ENCODE measurements at regions not wholly inside any gene's neighbourhood (a gene's known extent, or its start where the extent isn't known, plus 50 kb on each side); places are given as distances from the start of the nearest gene placed in this dataset.

DNA sequence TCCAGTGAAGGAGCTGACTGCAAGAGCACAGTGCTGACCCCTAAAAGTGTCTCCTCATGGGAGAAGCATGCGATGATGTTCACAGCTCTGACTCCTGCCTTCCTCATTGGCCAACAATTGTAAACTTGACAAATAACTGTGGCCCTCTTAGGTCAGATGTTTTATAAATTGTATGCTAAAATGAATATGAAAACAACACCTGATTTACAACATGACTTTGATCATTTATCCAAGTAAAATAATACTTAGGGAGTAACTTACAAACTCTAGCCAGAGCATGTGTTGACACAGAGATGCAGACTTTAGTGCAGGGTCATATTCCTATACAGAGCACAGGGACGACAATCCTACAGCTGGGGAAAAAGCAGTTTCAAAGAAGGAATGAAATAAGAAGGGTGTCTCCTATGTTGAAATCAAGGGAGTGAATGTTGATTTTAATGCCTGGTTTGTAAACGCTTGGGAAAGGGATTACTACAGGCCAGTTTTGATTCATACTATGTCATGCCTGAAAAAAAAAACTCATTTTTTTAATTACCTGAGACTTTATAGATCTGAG lies 391.4 kb upstream of the AKR1E2 start:
- Histone ChIP-seq H3K4me1 (replicated peaks; ENCODE audit: insufficient read depth) (no peaks in the 10 kb centered on the region), H3K4me2 (no peak overlapping the region), H3K36me3 (ENCODE audit: low read depth) (no peaks in the 10 kb centered on the region), H3K27me3 (ENCODE audit: insufficient read depth, low read depth) (no peaks in the 10 kb centered on the region), H3K9me2 (ENCODE audit: insufficient read depth) (no peaks in the 10 kb centered on the region), H2AFZ (no peak overlapping the region), H3K9me3 (ENCODE audit: insufficient read depth, low read depth) (no peaks in the 10 kb centered on the region), H3F3A (ENCODE audit: insufficient read depth, low read depth) (no peaks in the 10 kb centered on the region), H3K4me3 (no peak overlapping the region), H3K79me2 (ENCODE audit: low read depth) (no peaks in the 10 kb centered on the region), H4K20me1 (ENCODE audit: insufficient read depth) (no peaks in the 10 kb centered on the region), H3K27ac (no peak overlapping the region)
- ChIA-PET CTCF (no interaction called here), POLR2A (ENCODE audit: unreplicated experiment) (no interaction called here)
- BruUV-seq (replicated peaks), result no TSS peak
- DNase-seq, result no peak
- intact Hi-C loops (cut with micrococcal nuclease; ENCODE audit: unreplicated experiment), result no loop called here
- TF ChIP-seq, protein P1, sequence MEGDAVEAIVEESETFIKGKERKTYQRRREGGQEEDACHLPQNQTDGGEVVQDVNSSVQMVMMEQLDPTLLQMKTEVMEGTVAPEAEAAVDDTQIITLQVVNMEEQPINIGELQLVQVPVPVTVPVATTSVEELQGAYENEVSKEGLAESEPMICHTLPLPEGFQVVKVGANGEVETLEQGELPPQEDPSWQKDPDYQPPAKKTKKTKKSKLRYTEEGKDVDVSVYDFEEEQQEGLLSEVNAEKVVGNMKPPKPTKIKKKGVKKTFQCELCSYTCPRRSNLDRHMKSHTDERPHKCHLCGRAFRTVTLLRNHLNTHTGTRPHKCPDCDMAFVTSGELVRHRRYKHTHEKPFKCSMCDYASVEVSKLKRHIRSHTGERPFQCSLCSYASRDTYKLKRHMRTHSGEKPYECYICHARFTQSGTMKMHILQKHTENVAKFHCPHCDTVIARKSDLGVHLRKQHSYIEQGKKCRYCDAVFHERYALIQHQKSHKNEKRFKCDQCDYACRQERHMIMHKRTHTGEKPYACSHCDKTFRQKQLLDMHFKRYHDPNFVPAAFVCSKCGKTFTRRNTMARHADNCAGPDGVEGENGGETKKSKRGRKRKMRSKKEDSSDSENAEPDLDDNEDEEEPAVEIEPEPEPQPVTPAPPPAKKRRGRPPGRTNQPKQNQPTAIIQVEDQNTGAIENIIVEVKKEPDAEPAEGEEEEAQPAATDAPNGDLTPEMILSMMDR (conservative IDR thresholded peaks at IDR 0.05), result no peak
- no peak for TF ChIP-seq EZH2 (IDR thresholded peaks at IDR 0.05; ENCODE audit: low read depth)

DNA sequence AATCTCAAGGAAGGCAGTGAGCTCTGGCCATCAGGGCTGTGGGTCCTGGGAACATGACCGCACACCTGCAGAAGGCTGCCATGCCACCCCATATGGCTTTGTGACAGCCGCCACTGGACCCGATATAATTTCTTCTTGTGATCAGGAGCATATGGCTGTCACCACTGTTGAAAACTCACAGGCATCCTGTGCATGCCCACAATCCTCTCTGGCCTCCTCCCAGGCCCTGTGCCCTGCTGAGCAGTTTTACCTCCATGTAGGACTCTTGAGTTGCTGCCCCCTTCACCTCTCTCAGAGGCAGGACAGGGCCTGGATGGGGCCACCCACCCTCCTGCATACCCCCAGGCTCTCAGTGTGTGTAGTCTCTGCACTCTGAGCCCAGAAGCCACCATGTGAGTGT lies 391.9 kb upstream of the AKR1E2 start:
- TF ChIP-seq, protein P1 (conservative IDR thresholded peaks at IDR 0.05), result no peak
- TF ChIP-seq EZH2 (IDR thresholded peaks at IDR 0.05; ENCODE audit: low read depth), result no peak
- H3K9me2 ChIP-seq (ENCODE audit: insufficient read depth), result no peaks in the 10 kb centered on the region
- H3K27ac ChIP-seq, result no peak overlapping the region
- intact Hi-C loops (cut with micrococcal nuclease; ENCODE audit: unreplicated experiment), result no loop called here
- no peak overlapping the region for H3K4me2 ChIP-seq
- H3K4me3 ChIP-seq, result no peak overlapping the region
- CTCF ChIA-PET, result no interaction called here
- no peak overlapping the region for H2AFZ ChIP-seq
- no peaks in the 10 kb centered on the region for H3K36me3 ChIP-seq (ENCODE audit: low read depth)
- BruUV-seq (replicated peaks), result no TSS peak
- POLR2A ChIA-PET (ENCODE audit: unreplicated experiment), result no interaction called here
- H3K4me1 ChIP-seq (replicated peaks; ENCODE audit: insufficient read depth), result no peaks in the 10 kb centered on the region
- no peak for DNase-seq
- no peaks in the 10 kb centered on the region for H3F3A ChIP-seq (ENCODE audit: insufficient read depth, low read depth)
- H3K27me3 ChIP-seq (ENCODE audit: insufficient read depth, low read depth), result no peaks in the 10 kb centered on the region
- no peaks in the 10 kb centered on the region for H3K79me2 ChIP-seq (ENCODE audit: low read depth)
- H4K20me1 ChIP-seq (ENCODE audit: insufficient read depth), result no peaks in the 10 kb centered on the region
- no peaks in the 10 kb centered on the region for H3K9me3 ChIP-seq (ENCODE audit: insufficient read depth, low read depth)

DNA sequence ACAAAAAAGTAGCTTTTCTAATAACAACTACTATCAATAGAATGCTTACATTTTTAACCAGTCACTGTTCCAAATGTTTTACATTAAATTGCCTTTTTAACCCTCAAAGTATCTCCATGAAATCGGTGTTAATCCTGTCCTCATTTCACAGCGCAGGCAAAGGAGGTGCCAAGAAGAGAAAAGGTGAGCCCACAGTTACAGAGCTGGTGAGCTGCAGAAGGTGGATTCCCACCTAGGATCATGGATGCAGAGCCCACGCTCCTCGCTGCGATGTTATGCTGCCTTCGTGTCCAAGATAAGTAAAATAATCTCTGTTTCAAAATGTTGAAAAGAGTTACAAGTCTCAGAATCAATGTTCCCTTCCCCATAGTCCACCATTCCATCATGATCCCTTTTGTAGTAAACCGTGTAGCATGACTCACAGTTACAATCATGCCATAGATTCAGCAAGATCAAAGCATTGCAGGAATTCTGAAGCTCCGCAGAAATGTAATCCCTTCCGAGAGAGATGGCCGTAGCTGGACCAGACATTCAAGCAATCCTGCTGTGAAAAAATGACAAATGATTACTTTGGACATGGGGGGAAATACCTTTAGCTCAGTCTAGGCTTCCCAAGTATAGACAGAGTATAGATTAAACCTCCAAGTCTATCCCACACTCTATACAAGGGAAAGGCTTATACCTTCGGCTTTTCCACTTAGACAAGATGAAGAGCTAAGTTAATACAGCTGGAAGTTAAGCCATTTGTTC lies 394.7 kb upstream of the AKR1E2 start:
- Histone ChIP-seq H3K36me3 (ENCODE audit: low read depth) (no peaks in the 10 kb centered on the region), H3K79me2 (ENCODE audit: low read depth) (no peaks in the 10 kb centered on the region), H3K4me3 (no peak overlapping the region), H3F3A (ENCODE audit: insufficient read depth, low read depth) (no peaks in the 10 kb centered on the region), H3K27ac (no peak overlapping the region), H3K9me2 (ENCODE audit: insufficient read depth) (no peaks in the 10 kb centered on the region), H3K9me3 (ENCODE audit: insufficient read depth, low read depth) (no peaks in the 10 kb centered on the region; the same call in 1 of the 2 replicates), H2AFZ (no peak overlapping the region), H3K27me3 (ENCODE audit: insufficient read depth, low read depth) (no peaks in the 10 kb centered on the region), H4K20me1 (ENCODE audit: insufficient read depth) (no peaks in the 10 kb centered on the region), H3K4me2 (no peak overlapping the region), H3K4me1 (replicated peaks; ENCODE audit: insufficient read depth) (no peaks in the 10 kb centered on the region)
- TF ChIP-seq, protein P1 (conservative IDR thresholded peaks at IDR 0.05), result no peak
- no peak for TF ChIP-seq EZH2 (IDR thresholded peaks at IDR 0.05; ENCODE audit: low read depth)
- no peak for DNase-seq
- ChIA-PET CTCF (no interaction called here), POLR2A (ENCODE audit: unreplicated experiment) (interaction anchor here (0.5 kb wide), 1 partner anchor 419 kb away, joined by 3 read pairs; no protein-coding TSS in a partner anchor)
- intact Hi-C loops (cut with micrococcal nuclease; ENCODE audit: unreplicated experiment), result no loop called here
- BruUV-seq (replicated peaks), result no TSS peak
